GM12864 (cell line): ENCODE measurements at regions not wholly inside any gene's neighbourhood (a gene's known extent, or its start where the extent isn't known, plus 50 kb on each side); places are given as distances from the start of the nearest gene placed in this dataset.
"Not testable (repeated sequence)": the region's sequence is repeated elsewhere in the genome, so short reads cannot be mapped to it uniquely, and the experiment has no call there.

Experiments
- DNase-seq: peaks from one replicate; pipeline ENCODE4 v3.0.0-alpha.2; 2011; ENCODE audit warnings: low read depth
- H3K4me3 ChIP-seq: 2 replicates; pipeline ENCODE4 v1.5.1; 2011; ENCODE audit warnings: mild to moderate bottlenecking, low read depth, low read length, control low read depth
- TF ChIP-seq, protein P1 (sequence below): IDR thresholded peaks from 2 replicates; pipeline ENCODE4 v1.5.1; 2011; ENCODE audit warnings: low read depth, mild to moderate bottlenecking, moderate library complexity, low read length, control low read depth, inconsistent platforms; ENCODE audit errors: missing control alignments

GRCh38 chr5:66365981-66366380 lies 221.9 kb downstream of the SREK1 start:
- no peak overlapping the region for H3K4me3 ChIP-seq
- no peak for DNase-seq
- TF ChIP-seq, protein P1, sequence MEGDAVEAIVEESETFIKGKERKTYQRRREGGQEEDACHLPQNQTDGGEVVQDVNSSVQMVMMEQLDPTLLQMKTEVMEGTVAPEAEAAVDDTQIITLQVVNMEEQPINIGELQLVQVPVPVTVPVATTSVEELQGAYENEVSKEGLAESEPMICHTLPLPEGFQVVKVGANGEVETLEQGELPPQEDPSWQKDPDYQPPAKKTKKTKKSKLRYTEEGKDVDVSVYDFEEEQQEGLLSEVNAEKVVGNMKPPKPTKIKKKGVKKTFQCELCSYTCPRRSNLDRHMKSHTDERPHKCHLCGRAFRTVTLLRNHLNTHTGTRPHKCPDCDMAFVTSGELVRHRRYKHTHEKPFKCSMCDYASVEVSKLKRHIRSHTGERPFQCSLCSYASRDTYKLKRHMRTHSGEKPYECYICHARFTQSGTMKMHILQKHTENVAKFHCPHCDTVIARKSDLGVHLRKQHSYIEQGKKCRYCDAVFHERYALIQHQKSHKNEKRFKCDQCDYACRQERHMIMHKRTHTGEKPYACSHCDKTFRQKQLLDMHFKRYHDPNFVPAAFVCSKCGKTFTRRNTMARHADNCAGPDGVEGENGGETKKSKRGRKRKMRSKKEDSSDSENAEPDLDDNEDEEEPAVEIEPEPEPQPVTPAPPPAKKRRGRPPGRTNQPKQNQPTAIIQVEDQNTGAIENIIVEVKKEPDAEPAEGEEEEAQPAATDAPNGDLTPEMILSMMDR, result no peak

- no peak for DNase-seq
- no peak overlapping the region for H3K4me3 ChIP-seq
- TF ChIP-seq, protein P1, result no peak
Observed at GRCh38 chr5:66367814-66368541, 223.9 kb downstream of the SREK1 start.

GRCh38 chr5:66368811-66369210 lies 224.7 kb downstream of the SREK1 start:
- no peak for DNase-seq
- no peak overlapping the region for H3K4me3 ChIP-seq
- TF ChIP-seq, protein P1, result no peak

DNA sequence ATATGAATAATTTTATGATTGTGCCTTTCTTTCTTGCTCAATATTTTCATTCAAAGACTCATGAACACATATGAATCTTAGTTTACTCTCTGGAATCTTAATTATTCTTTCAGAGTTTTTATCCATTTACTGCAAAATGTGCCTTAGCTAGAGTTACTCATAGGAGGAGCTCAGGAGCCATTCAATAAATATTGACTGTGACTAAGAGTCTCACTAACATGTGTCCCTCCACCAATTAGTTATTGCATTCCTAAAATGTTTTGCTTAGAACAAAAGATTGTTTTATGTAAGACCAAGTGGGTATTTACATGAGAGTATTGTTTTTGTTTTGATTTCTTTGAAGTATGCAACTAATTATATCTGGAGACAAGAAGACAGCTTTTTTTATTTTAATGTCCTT lies 218.4 kb upstream of the MAST4 start:
- no peak for DNase-seq
- TF ChIP-seq, protein P1, result no peak
- H3K4me3 ChIP-seq, result no peak overlapping the region

DNA sequence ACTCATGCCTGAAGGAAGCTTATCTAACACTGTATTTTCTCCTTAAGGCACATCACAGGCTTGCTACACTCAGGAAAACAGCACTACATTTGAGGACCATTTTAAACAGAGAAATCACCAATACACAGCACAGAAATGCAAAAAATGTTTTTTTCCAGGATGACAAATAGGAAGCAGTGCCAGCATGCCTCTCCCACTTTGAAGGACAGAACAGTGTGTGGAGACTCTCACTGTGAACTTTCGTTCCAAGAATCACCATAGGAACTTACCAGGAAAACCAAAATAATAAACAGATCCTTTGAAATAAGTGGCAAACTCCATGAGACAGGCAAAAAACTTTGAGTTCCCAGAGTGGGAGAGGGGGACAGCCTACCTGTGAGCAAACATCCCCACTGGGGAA lies 217.8 kb upstream of the MAST4 start:
- DNase-seq, result no peak
- no peak overlapping the region for H3K4me3 ChIP-seq
- TF ChIP-seq, protein P1, result no peak

DNA sequence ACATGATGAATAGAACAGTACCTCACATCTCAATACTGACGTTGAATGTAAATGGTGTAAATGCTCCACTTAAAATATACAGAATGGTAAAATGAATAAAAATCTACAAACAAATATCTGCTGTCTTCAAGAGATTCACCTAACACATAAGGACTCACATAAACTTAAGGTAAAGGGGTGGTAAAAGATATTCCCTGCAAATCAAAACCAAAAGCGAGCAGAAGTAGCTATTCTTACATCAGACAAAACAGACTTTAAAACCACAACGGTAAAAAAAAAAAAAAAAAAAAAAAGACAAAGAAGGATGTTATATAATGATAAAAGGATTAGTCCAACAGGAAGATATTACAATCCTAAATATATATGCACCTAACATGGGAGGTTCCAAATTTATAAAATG lies 214.0 kb upstream of the MAST4 start:
- TF ChIP-seq, protein P1, result no peak
- no peak for DNase-seq
- H3K4me3 ChIP-seq, result no peak overlapping the region

DNA sequence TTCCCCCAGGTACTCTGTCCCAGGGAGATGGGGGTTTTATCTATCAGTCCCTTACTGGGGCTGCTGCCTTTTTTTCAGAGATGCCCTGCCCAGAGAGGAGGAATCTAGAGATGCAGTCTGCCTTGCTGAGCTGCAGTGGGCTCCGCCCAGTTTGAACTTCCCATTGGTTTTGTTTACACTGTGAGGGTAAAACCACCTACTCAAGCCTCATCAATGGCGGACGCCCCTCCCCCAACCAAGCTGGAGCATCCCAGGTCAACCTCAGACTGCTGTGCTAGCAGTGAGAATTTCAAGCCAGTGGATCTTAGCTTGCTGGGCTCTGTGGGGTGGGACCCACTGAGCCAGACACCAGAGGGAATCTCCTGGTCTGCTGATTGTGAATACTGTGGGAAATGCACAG lies 191.0 kb upstream of the MAST4 start:
- not testable (repeated sequence) for H3K4me3 ChIP-seq, DNase-seq
